Caco-2 (cell line): ENCODE measurements at regions not wholly inside any gene's neighbourhood (a gene's known extent, or its start where the extent isn't known, plus 50 kb on each side); places are given as distances from the start of the nearest gene placed in this dataset.

Experiments used
- BruUV-seq: library from RNA; stranded (reverse); fragments of 400-500 nt; replicated peaks from 2 replicates; lab custom pipeline; 2021; lab: Mats Ljungman, UMichigan
- CTCF ChIA-PET: fragments of 300-600 bp; sonication (Branson Sonifier 250); formaldehyde crosslinking; loops from one replicate; lab custom pipeline; 2022; ENCODE audit warnings: antibody characterized with exemption; lab: Charles Lee
- POLR2A ChIA-PET: fragments of 300-600 bp; sonication (Branson Sonifier 250); formaldehyde crosslinking; loops from one replicate; lab custom pipeline; 2022; ENCODE audit warnings: antibody characterized with exemption; lab: Charles Lee
- DNase-seq, 2 experiments: peaks; one replicate each; pipeline versions ENCODE4 v3.0.0 to v3.0.0-alpha.2; 2020 to 2022
- H3K27me3 ChIP-seq: replicated peaks from 2 replicates; pipeline ENCODE4 v1.6.0; 2011; ENCODE audit warnings: low read length; ENCODE audit not compliant: control insufficient read depth, insufficient read depth
- H3K36me3 ChIP-seq: 2 replicates; pipeline ENCODE4 v1.5.1; 2011; ENCODE audit warnings: low read length; ENCODE audit not compliant: control insufficient read depth, insufficient read depth
- H3K4me1 ChIP-seq: fragments of 250-450 bp; sonication (Bioruptor Pico); 2 replicates; pipeline ENCODE4 v1.5.1; 2020; ENCODE audit warnings: mild to moderate bottlenecking
- H3K4me3 ChIP-seq: 2 replicates; pipeline ENCODE4 v1.5.1; 2011; ENCODE audit warnings: low read depth, mild to moderate bottlenecking, control low read depth, low read length
- H3K9me3 ChIP-seq: fragments of 250-450 bp; sonication (Bioruptor Pico); 2 replicates; pipeline ENCODE4 v1.5.1; 2020; ENCODE audit warnings: mild to moderate bottlenecking, moderate library complexity
- H3K27ac Mint-ChIP-seq: one replicate; pipeline ENCODE4 v1.8.0; 2022; ENCODE audit warnings: mixed read lengths; ENCODE audit not compliant: unreplicated experiment
- H3K27me3 Mint-ChIP-seq: one replicate; pipeline ENCODE4 v1.8.0; 2022; ENCODE audit warnings: mixed read lengths; ENCODE audit not compliant: insufficient read depth, unreplicated experiment
- H3K36me3 Mint-ChIP-seq: one replicate; pipeline ENCODE4 v1.8.0; 2022; ENCODE audit warnings: mild to moderate bottlenecking, mixed read lengths; ENCODE audit not compliant: insufficient read depth, unreplicated experiment
- H3K4me1 Mint-ChIP-seq: one replicate; pipeline ENCODE4 v1.8.0; 2022; ENCODE audit warnings: low read depth, mixed read lengths; ENCODE audit not compliant: unreplicated experiment
- H3K4me3 Mint-ChIP-seq: one replicate; pipeline ENCODE4 v1.8.0; 2022; ENCODE audit warnings: mild to moderate bottlenecking, moderate library complexity, mixed read lengths; ENCODE audit not compliant: unreplicated experiment
- H3K9me3 Mint-ChIP-seq: one replicate; pipeline ENCODE4 v1.8.0; 2022; ENCODE audit warnings: mixed read lengths; ENCODE audit not compliant: unreplicated experiment
- intact Hi-C: fragments of 100-400 bp; cut with micrococcal nuclease; formaldehyde crosslinking; loops from one replicate; pipeline ENCODE4 v1.10.0; 2022; ENCODE audit not compliant: unreplicated experiment
- TF ChIP-seq, protein P1 (sequence below), 2 experiments: fragments of 200-600 bp in 1 of 2; IDR thresholded peaks; 1 replicate in 1 of 2; 2 replicates in 1 of 2; pipeline versions ENCODE4 v1.5.1 to v1.8.0; 2011 to 2022; ENCODE audit warnings: antibody characterized with exemption in 1 of 2, control low read depth in 1 of 2, inconsistent platforms in 1 of 2, low read depth in 1 of 2, low read length in 1 of 2, mild to moderate bottlenecking in 1 of 2, moderate library complexity in 1 of 2; ENCODE audit not compliant: insufficient read depth in 1 of 2, severe bottlenecking in 1 of 2, unreplicated experiment in 1 of 2

DNA sequence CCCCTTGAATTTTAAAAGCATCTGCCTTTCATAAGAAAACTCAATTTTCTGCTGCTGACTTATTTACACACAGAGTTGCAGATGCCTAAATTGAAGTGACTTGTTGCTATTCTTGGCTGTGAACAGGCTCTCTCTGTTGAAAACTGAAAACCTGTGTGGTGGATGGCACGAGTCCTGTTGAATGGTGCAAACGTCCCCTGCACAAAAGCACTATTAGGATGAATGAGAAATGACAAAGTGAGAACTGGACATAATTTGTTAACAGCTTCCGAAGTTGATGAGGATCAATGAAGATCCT is 201.7 kb upstream of the PREP start:
- Histone ChIP-seq H3K9me3 (no peaks in the 10 kb centered on the region), H3K27me3 (no peaks in the 10 kb centered on the region), H3K4me1 (peaks cover 33% of the 10 kb centered on the region), H3K36me3 (no peaks in the 10 kb centered on the region), H3K4me3 (no peak overlapping the region)
- ChIA-PET POLR2A (no interaction called here), CTCF (no interaction called here)
- Mint-ChIP-seq H3K27me3 (no peaks in the 10 kb centered on the region), H3K36me3 (no peaks in the 10 kb centered on the region), H3K4me3 (no peak overlapping the region), H3K9me3 (no peaks in the 10 kb centered on the region), H3K27ac (no peak overlapping the region), H3K4me1 (peaks cover 5% of the 10 kb centered on the region)
- intact Hi-C loops = no loop called here
- DNase-seq = no peak
- BruUV-seq = no TSS peak
- TF ChIP-seq, protein P1, sequence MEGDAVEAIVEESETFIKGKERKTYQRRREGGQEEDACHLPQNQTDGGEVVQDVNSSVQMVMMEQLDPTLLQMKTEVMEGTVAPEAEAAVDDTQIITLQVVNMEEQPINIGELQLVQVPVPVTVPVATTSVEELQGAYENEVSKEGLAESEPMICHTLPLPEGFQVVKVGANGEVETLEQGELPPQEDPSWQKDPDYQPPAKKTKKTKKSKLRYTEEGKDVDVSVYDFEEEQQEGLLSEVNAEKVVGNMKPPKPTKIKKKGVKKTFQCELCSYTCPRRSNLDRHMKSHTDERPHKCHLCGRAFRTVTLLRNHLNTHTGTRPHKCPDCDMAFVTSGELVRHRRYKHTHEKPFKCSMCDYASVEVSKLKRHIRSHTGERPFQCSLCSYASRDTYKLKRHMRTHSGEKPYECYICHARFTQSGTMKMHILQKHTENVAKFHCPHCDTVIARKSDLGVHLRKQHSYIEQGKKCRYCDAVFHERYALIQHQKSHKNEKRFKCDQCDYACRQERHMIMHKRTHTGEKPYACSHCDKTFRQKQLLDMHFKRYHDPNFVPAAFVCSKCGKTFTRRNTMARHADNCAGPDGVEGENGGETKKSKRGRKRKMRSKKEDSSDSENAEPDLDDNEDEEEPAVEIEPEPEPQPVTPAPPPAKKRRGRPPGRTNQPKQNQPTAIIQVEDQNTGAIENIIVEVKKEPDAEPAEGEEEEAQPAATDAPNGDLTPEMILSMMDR (IDR thresholded peaks at IDR 0.05; ENCODE audit: insufficient read depth in 1 of 2, low read depth in 1 of 2, low read length in 1 of 2, severe bottlenecking in 1 of 2, unreplicated experiment in 1 of 2) = no peak

DNA sequence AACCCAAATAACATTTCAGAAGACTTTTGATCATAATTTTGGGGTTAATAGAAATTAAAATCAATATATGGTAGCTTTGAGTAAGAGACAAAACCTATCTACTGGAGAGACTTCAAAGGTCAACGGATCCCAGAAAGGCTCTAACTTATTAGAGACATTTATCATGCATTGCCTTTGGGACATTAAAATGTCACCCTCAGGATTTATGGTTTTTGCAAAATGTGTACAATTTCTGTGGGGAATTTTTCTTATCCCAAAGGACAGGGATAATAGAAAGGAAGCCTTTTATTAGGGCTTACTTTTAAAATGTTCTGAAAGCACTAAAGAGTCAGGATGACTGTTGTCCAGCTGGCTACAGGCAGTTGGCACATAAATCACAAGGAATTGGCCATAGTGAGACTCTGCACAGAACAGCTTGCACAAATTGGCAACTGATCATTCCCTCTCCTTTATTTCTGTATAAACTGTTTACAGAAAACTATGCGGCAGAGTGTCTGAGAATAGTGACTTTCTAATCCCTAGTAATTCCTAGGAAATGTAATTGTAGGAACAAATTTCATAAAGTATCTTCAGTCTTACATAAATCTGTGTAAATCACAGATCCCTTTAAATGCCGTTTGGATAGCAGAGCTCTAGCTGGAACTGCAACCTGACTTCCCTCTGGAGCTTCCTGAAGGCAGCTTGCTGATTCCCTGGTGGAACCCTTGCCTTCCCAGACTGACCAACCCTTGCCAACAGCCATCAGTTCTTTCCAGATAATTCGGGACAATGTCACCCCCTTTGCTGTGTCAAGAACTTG is 201.1 kb upstream of the PREP start:
- TF ChIP-seq, protein P1 (IDR thresholded peaks at IDR 0.05; ENCODE audit: insufficient read depth in 1 of 2, low read depth in 1 of 2, low read length in 1 of 2, severe bottlenecking in 1 of 2, unreplicated experiment in 1 of 2) = no peak
- Mint-ChIP-seq H3K4me1 (no peaks in the 10 kb centered on the region), H3K27ac (no peak overlapping the region), H3K27me3 (no peaks in the 10 kb centered on the region), H3K4me3 (no peak overlapping the region), H3K36me3 (no peaks in the 10 kb centered on the region), H3K9me3 (no peaks in the 10 kb centered on the region)
- CTCF ChIA-PET = no interaction called here
- intact Hi-C loops = no loop called here
- Histone ChIP-seq H3K27me3 (no peaks in the 10 kb centered on the region), H3K4me1 (peaks cover 28% of the 10 kb centered on the region), H3K9me3 (no peaks in the 10 kb centered on the region), H3K4me3 (no peak overlapping the region), H3K36me3 (no peaks in the 10 kb centered on the region)
- POLR2A ChIA-PET = no interaction called here
- BruUV-seq = no TSS peak
- DNase-seq = no peak

DNA sequence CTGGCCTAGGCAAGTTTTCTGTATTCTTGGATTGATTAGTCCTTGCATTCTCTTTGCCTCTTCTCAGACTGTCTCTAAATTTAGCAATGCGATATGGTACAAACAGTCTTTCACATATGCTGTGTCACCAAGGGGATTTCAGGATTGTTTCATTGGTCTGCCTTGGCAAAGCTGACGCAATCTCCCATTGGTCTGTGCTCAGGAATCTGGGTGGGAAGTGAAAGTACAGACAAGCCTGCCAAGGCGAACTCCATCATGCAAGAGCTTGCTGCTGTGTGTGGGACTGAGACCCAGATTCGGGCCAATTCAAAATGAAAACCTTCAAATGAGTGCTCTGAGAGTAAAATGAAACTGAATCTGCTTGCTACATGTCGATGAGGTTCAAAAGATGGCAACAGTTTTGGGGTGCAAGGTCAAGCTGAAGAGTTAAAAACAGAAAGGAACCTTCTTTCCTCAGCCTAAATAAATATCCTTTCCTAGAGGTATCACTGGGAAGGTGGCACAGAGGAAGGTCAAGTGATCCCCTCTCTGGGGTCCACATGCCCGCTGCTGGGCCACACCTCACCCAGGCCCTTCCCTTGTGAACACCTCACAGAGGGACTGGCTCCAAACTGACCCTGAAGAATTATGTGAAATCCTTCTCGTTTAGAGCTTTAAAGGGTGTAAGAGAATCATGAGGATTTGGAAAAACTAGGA is 198.8 kb upstream of the PREP start:
- intact Hi-C loops = no loop called here
- Mint-ChIP-seq H3K9me3 (peaks cover 12% of the 10 kb centered on the region), H3K36me3 (no peaks in the 10 kb centered on the region), H3K27ac (no peak overlapping the region), H3K4me1 (no peaks in the 10 kb centered on the region), H3K4me3 (no peak overlapping the region), H3K27me3 (no peaks in the 10 kb centered on the region)
- H3K4me3 ChIP-seq = no peak overlapping the region
- no peaks in the 10 kb centered on the region for H3K9me3 ChIP-seq
- H3K36me3 ChIP-seq = no peaks in the 10 kb centered on the region
- DNase-seq = no peak
- BruUV-seq = no TSS peak
- ChIA-PET CTCF (no interaction called here), POLR2A (no interaction called here)
- TF ChIP-seq, protein P1 (IDR thresholded peaks at IDR 0.05; ENCODE audit: insufficient read depth in 1 of 2, low read depth in 1 of 2, low read length in 1 of 2, severe bottlenecking in 1 of 2, unreplicated experiment in 1 of 2) = no peak
- 0 out of 2 replicates have a peak, but pooled peaks cover 8% of the 10 kb centered on the region for H3K4me1 ChIP-seq
- H3K27me3 ChIP-seq = no peaks in the 10 kb centered on the region
